IMR-90 (cell line): ENCODE measurements at regions not wholly inside any gene's neighbourhood (a gene's known extent, or its start where the extent isn't known, plus 50 kb on each side); places are given as distances from the start of the nearest gene placed in this dataset.

Experiments
- ATAC-seq: fragments of 200-7000 bp; cut with Tn5 transposase; 2 replicates; pipeline ENCODE4 v1.9.1; 2020; ENCODE audit warnings: low read depth, mild to moderate bottlenecking, moderate library complexity
- BruUV-seq: library from RNA; stranded (reverse); fragments of 400-500 nt; replicated peaks from 2 replicates; lab custom pipeline; 2021; lab: Mats Ljungman, UMichigan
- CTCF ChIA-PET: fragments of 300-600 bp; formaldehyde crosslinking; extraction: SDS; loops from one replicate; lab custom pipeline; 2021; ENCODE audit warnings: antibody characterized with exemption; lab: Yijun Ruan, JAX
- POLR2A ChIA-PET: fragments of 300-600 bp; sonication (Branson Sonifier 250); formaldehyde crosslinking; loops from one replicate; lab custom pipeline; 2022; ENCODE audit warnings: antibody characterized with exemption; ENCODE audit not compliant: unreplicated experiment; lab: Charles Lee
- DNase-seq: peaks from one replicate; pipeline ENCODE4 v3.0.0; 2013
- H2AFZ ChIP-seq: replicated peaks from 2 replicates; pipeline ENCODE3; 2013; ENCODE audit warnings: low read length, mild to moderate bottlenecking; ENCODE audit not compliant: poor library complexity
- H2AK5ac ChIP-seq: 2 replicates; pipeline ENCODE4 v1.6.1; 2013; ENCODE audit warnings: low read depth, low read length, inconsistent platforms
- H2AK9ac ChIP-seq: replicated peaks from 2 replicates; pipeline ENCODE3; 2013; ENCODE audit warnings: mild to moderate bottlenecking, low read depth, low read length, moderate library complexity; ENCODE audit not compliant: poor library complexity
- H2BK120ac ChIP-seq: 2 replicates; pipeline ENCODE4 v1.6.1; 2013; ENCODE audit warnings: low read depth, low read length, inconsistent platforms
- H2BK15ac ChIP-seq: 3 replicates; pipeline ENCODE4 v1.6.1; 2013; ENCODE audit warnings: low read depth, low read length, inconsistent platforms
- H2BK20ac ChIP-seq: 2 replicates; pipeline ENCODE4 v1.6.1; 2013; ENCODE audit warnings: low read depth, mild to moderate bottlenecking, inconsistent platforms, low read length, moderate library complexity
- H2BK5ac ChIP-seq: 2 replicates; pipeline ENCODE4 v1.6.1; 2013; ENCODE audit warnings: mild to moderate bottlenecking, low read depth, low read length, inconsistent platforms; ENCODE audit not compliant: poor library complexity, severe bottlenecking
- H3K14ac ChIP-seq: replicated peaks from 2 replicates; pipeline ENCODE4 v1.6.1; 2013; ENCODE audit warnings: low read depth, low read length, inconsistent platforms
- H3K18ac ChIP-seq: 2 replicates; pipeline ENCODE4 v1.6.1; 2013; ENCODE audit warnings: low read depth, low read length, control low read depth
- H3K23ac ChIP-seq: 2 replicates; pipeline ENCODE4 v1.6.1; 2013; ENCODE audit warnings: low read depth, low read length, inconsistent platforms
- H3K27ac ChIP-seq: 2 replicates; pipeline ENCODE4 v1.5.1; 2013; ENCODE audit warnings: mild to moderate bottlenecking, control low read depth, low read length; ENCODE audit not compliant: insufficient read depth
- H3K27me3 ChIP-seq: 2 replicates; pipeline ENCODE4 v1.6.1; 2013; ENCODE audit warnings: low read length; ENCODE audit not compliant: control insufficient read depth, insufficient read depth
- H3K36me3 ChIP-seq: 2 replicates; pipeline ENCODE4 v1.6.1; 2013; ENCODE audit warnings: low read length, mixed read lengths; ENCODE audit not compliant: control insufficient read depth, insufficient read depth
- H3K4ac ChIP-seq: 2 replicates; pipeline ENCODE4 v1.6.1; 2013; ENCODE audit warnings: low read depth, low read length, inconsistent platforms
- H3K4me1 ChIP-seq: 2 replicates; pipeline ENCODE4 v1.6.1; 2013; ENCODE audit warnings: low read length, mixed read lengths; ENCODE audit not compliant: control insufficient read depth, insufficient read depth
- H3K4me2 ChIP-seq: 2 replicates; pipeline ENCODE4 v1.6.1; 2013; ENCODE audit warnings: low read depth, mild to moderate bottlenecking, control low read depth, low read length, moderate library complexity
- H3K4me3 ChIP-seq: 2 replicates; pipeline ENCODE4 v1.5.1; 2013; ENCODE audit warnings: low read depth, mild to moderate bottlenecking, control low read depth, low read length, moderate library complexity; ENCODE audit not compliant: insufficient read depth
- H3K56ac ChIP-seq: 2 replicates; pipeline ENCODE4 v1.6.1; 2013; ENCODE audit warnings: low read length, inconsistent platforms; ENCODE audit not compliant: insufficient read depth; ENCODE audit errors: extremely low read depth
- H3K79me1 ChIP-seq, 2 experiments: 2 replicates each; pipeline ENCODE4 v1.6.1; 2013; ENCODE audit warnings: low read length in 2 of 2, inconsistent platforms in 1 of 2, low read depth in 1 of 2
- H3K9ac ChIP-seq: 2 replicates; pipeline ENCODE4 v1.6.1; 2013; ENCODE audit warnings: low read depth, low read length, control low read depth
- H3K9me1 ChIP-seq: 2 replicates; pipeline ENCODE4 v1.6.1; 2013; ENCODE audit warnings: low read length, inconsistent platforms; ENCODE audit not compliant: insufficient read depth
- H3K9me3 ChIP-seq: 2 replicates; pipeline ENCODE4 v1.6.1; 2013; ENCODE audit warnings: low read length; ENCODE audit not compliant: control insufficient read depth, insufficient read depth
- H4K20me1 ChIP-seq: 2 replicates; pipeline ENCODE4 v1.6.1; 2013; ENCODE audit warnings: low read length, inconsistent platforms; ENCODE audit not compliant: insufficient read depth
- H4K5ac ChIP-seq: 2 replicates; pipeline ENCODE4 v1.6.1; 2013; ENCODE audit warnings: mild to moderate bottlenecking, low read depth, low read length, control low read depth
- H4K8ac ChIP-seq, 2 experiments: 2 replicates each; pipeline ENCODE4 v1.6.1; 2013; ENCODE audit warnings: low read depth in 2 of 2, low read length in 2 of 2, control low read depth in 1 of 2, inconsistent platforms in 1 of 2
- H4K91ac ChIP-seq: 2 replicates; pipeline ENCODE4 v1.6.1; 2013; ENCODE audit warnings: low read depth, low read length, inconsistent platforms; ENCODE audit not compliant: insufficient read depth
- CEBPB ChIP-seq: IDR thresholded peaks from 2 replicates; pipeline ENCODE4 v1.6.1; 2012; ENCODE audit warnings: low read depth, low read length, improper control_type of control experiment
- FOS ChIP-seq: fragments of 150-350 bp; IDR thresholded peaks from 2 replicates; pipeline ENCODE4 v1.6.1; 2016; ENCODE audit warnings: low read depth, low read length
- MAFK ChIP-seq: IDR thresholded peaks from 2 replicates; pipeline ENCODE4 v1.6.1; 2012; ENCODE audit warnings: low read depth, low read length, improper control_type of control experiment
- RCOR1 ChIP-seq: IDR thresholded peaks from 2 replicates; pipeline ENCODE4 v1.6.1; 2012; ENCODE audit warnings: mild to moderate bottlenecking, low read length, improper control_type of control experiment; ENCODE audit not compliant: insufficient replicate concordance
- SMC3 ChIP-seq: fragments of 150-350 bp; IDR thresholded peaks from 2 replicates; pipeline ENCODE4 v1.6.1; 2016; ENCODE audit warnings: low read depth, mild to moderate bottlenecking, antibody characterized with exemption, low read length, moderate library complexity
- WGBS, 2 experiments: methylation state at CpG; one replicate each; pipeline versions ENCODE4 v1.1.5 to v1.1.7; 2013; ENCODE audit warnings: missing lambda C conversion rate in 2 of 2; ENCODE audit not compliant: insufficient read length in 1 of 2; ENCODE audit errors: extremely low coverage in 2 of 2; 5-methylcytosine and 5-hydroxymethylcytosine counted together
- dilution Hi-C: fragments of 300-500 bp; cut with HindIII; formaldehyde crosslinking; loops from one replicate; pipeline ENCODE4 v1.14.3; 2018; ENCODE audit warnings: low sequenced_read_pairs; ENCODE audit not compliant: unreplicated experiment
- in situ Hi-C: fragments of 300-500 bp; cut with MboI; formaldehyde crosslinking; loops from 3 replicates; pipeline ENCODE4 v1.14.3; 2019; ENCODE audit warnings: low sequenced_read_pairs, inconsistent platforms, mixed read lengths
- intact Hi-C: fragments of 100-400 bp; cut with micrococcal nuclease; formaldehyde crosslinking; loops from 2 replicates; pipeline ENCODE4 v1.10.0; 2022

- Histone ChIP-seq H3K27me3 (no peaks in the 10 kb centered on the region), H3K4me2 (no peak overlapping the region), H2BK15ac (no peak overlapping the region), H4K8ac (no peak overlapping the region), H3K4me3 (no peak overlapping the region), H3K27ac (no peak overlapping the region), H3K9ac (no peak overlapping the region), H2AFZ (no peak overlapping the region), H3K4ac (no peak overlapping the region), H4K20me1 (no peaks in the 10 kb centered on the region), H4K5ac (no peak overlapping the region), H3K79me1 (no peaks in the 10 kb centered on the region), H2BK5ac (no peak overlapping the region), H3K9me3 (no peaks in the 10 kb centered on the region), H3K56ac (no peak overlapping the region), H3K23ac (no peak overlapping the region), H4K91ac (no peak overlapping the region), H2AK9ac (no peak overlapping the region), H2AK5ac (no peak overlapping the region), H3K14ac (no peak overlapping the region), H3K9me1 (no peaks in the 10 kb centered on the region), H2BK20ac (no peak overlapping the region), H3K18ac (no peak overlapping the region), H3K36me3 (no peaks in the 10 kb centered on the region), H2BK120ac (no peak overlapping the region), H3K4me1 (no peaks in the 10 kb centered on the region)
- dilution Hi-C loops (no loop called here), in situ Hi-C loops (no loop called here), intact Hi-C loops (no loop called here)
- POLR2A ChIA-PET: no interaction called here
- no TSS peak for BruUV-seq
- no peak for TF ChIP-seq FOS
- no peak for TF ChIP-seq CEBPB
- no peak for TF ChIP-seq MAFK
- no peak for TF ChIP-seq RCOR1
- TF ChIP-seq SMC3: no peak
- 57% methylated on average over 2 of the region's 4 CpGs; no CpG with 5 or more reads in 1 of the 2 experiments for WGBS, 2 experiments
- ATAC-seq (no peak), DNase-seq (no peak)
- CTCF ChIA-PET: no interaction called here
Observed at GRCh38 chr3:74766405-74766804, 151.9 kb upstream of the CNTN3 start.
